ENCODE measurements at regions not wholly inside any gene's neighbourhood (a gene's known extent, or its start where the extent isn't known, plus 50 kb on each side); places are given as distances from the start of the nearest gene placed in this dataset.

DNA sequence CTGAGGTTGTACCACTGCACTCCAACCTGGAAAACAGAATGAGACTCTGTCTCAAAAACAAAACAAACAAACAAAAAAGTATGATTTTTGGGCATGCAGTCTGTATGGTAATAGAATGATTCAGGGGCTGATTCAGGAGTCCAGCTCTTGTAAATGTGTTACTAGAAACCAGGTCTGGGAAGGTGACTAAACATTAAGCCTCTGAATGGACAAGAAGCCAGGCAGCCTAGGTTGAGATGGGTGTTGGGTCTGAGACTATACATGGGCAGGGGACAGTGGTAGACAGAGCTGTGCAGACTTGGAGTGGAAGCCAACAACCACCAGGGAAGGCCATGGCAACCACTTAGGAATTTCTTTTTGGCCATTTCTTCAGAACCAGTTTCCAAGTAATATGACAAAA, 64.9 kb upstream of the TLE1 start:
- TF ChIP-seq POLR2A (IDR thresholded peaks at IDR 0.05), result no peak
- TF ChIP-seq, protein P1, sequence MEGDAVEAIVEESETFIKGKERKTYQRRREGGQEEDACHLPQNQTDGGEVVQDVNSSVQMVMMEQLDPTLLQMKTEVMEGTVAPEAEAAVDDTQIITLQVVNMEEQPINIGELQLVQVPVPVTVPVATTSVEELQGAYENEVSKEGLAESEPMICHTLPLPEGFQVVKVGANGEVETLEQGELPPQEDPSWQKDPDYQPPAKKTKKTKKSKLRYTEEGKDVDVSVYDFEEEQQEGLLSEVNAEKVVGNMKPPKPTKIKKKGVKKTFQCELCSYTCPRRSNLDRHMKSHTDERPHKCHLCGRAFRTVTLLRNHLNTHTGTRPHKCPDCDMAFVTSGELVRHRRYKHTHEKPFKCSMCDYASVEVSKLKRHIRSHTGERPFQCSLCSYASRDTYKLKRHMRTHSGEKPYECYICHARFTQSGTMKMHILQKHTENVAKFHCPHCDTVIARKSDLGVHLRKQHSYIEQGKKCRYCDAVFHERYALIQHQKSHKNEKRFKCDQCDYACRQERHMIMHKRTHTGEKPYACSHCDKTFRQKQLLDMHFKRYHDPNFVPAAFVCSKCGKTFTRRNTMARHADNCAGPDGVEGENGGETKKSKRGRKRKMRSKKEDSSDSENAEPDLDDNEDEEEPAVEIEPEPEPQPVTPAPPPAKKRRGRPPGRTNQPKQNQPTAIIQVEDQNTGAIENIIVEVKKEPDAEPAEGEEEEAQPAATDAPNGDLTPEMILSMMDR (IDR thresholded peaks at IDR 0.05), result no peak
